ENCODE measurements at regions not wholly inside any gene's neighbourhood (a gene's known extent, or its start where the extent isn't known, plus 50 kb on each side); places are given as distances from the start of the nearest gene placed in this dataset.

DNA sequence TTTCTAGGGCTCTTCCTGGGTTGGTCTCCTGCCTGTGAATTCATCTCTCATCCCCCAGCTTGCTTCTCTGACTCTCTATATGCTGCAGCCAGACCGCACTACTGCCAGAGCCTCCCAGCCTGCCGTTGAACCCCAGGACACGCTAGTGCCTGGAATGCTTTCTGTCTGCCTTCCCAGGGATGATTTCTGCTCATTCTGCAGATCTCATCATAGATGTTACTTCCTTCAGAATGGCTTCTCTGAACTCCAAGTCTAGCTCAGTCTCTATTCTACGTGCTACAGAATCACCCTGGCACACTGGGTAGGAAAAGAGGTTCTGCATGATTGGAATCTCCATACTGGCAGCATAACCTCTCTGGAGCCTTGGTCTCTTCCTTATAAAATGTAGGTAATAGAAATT is 94.8 kb upstream of the RAB12 start (continued):
- TF ChIP-seq, protein P1, sequence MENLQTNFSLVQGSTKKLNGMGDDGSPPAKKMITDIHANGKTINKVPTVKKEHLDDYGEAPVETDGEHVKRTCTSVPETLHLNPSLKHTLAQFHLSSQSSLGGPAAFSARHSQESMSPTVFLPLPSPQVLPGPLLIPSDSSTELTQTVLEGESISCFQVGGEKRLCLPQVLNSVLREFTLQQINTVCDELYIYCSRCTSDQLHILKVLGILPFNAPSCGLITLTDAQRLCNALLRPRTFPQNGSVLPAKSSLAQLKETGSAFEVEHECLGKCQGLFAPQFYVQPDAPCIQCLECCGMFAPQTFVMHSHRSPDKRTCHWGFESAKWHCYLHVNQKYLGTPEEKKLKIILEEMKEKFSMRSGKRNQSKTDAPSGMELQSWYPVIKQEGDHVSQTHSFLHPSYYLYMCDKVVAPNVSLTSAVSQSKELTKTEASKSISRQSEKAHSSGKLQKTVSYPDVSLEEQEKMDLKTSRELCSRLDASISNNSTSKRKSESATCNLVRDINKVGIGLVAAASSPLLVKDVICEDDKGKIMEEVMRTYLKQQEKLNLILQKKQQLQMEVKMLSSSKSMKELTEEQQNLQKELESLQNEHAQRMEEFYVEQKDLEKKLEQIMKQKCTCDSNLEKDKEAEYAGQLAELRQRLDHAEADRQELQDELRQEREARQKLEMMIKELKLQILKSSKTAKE (CRISPR knock-in tag; IDR thresholded peaks at IDR 0.05; ENCODE audit: borderline replicate concordance): no peak
- no peak for TF ChIP-seq MIER2 (CRISPR knock-in tag; IDR thresholded peaks at IDR 0.05)

DNA sequence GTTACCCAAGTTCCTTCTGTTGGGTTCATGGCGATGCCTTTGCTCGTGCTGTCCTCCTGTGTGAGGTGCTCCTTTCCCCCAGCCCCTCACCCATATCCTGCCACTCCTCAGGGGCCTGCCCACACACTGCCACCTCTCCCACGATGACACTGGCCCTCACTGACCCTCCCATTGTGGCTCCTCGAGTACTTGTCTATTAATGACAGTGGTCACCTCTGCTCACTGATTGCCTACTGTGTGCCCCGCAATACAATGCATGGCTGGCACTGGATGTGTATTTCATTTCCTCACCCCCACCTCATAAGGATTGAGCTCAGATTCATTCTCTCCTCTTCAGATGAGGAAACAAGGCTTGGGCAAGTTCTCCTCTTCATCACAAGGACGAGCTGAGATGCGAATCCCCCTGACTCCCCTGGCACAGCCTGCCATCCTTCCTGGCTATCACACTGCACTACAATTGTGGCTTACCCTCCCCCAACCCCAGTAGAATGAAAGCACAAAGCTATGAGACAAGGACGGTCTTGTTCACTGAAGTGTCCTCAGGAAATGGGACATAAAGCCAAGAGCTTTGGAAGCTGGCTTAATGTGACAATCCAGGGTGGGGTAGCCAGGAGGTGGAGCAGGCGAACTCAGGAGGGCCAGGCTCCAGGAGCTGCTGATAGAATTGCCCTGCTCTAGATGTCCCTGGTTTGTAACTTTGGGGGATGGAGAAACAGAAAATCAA is 93.9 kb upstream of the RAB12 start:
- ATAC-seq (no peak), FAIRE-seq (no peak), DNase-seq (ENCODE audit: low spot score) (no peak)
- Histone ChIP-seq H3K4me3 (replicated peaks in 1 of 3; ENCODE audit: insufficient read depth in 1 of 3, low read depth in 2 of 3, low read length in 3 of 3) (no peak overlapping the region), H3K4me2 (ENCODE audit: low read depth, low read length) (no peak overlapping the region), H3K9ac (ENCODE audit: insufficient read depth, low read depth, low read length) (no peak overlapping the region), H3K27ac (ENCODE audit: extremely low read length, insufficient read depth, low read length) (no peak overlapping the region), H3K79me2 (ENCODE audit: insufficient read depth, low read length) (no peaks in the 10 kb centered on the region), H3K27me3 (ENCODE audit: control insufficient read depth in 1 of 2, insufficient read depth in 2 of 2, low read length in 2 of 2) (peaks cover 0 to 19% of the 10 kb centered on the region in 2 experiments; a peak in 3 of 5 replicates), H3K4me1 (ENCODE audit: insufficient read depth, low read length) (peaks cover 7% of the 10 kb centered on the region), H3K36me3 (replicated peaks in 1 of 2; ENCODE audit: control insufficient read depth in 1 of 2, insufficient read depth in 2 of 2, low read length in 2 of 2) (no peaks in the 10 kb centered on the region), H4K20me1 (ENCODE audit: insufficient read depth, low read length) (no peaks in the 10 kb centered on the region), H3K9me3 (ENCODE audit: low read length) (peaks cover under 1% of the 10 kb centered on the region; the same call in 1 of the 2 replicates), H2AFZ (ENCODE audit: low read length) (no peak overlapping the region)
- ChIA-PET CTCF (ENCODE audit: low intra/inter-chr PET ratio, low total read pairs) (no interaction called here), POLR2A (no interaction called here)
- in situ Hi-C loops (cut with HindIII; ENCODE audit: extremely low pct_ligation_motif_present, low pct_unique_long_range_greater_than_20kb) (no loop called here), intact Hi-C loops (cut with micrococcal nuclease; ENCODE audit: unreplicated experiment) (no loop called here)
- no peak for TF ChIP-seq NR1H2 (CRISPR knock-in tag; IDR thresholded peaks at IDR 0.05; ENCODE audit: borderline replicate concordance, low read depth)
- no TSS peak for BruUV-seq (replicated peaks)
- WGBS (ENCODE audit: low lambda C conversion rate): 15% methylated on average over 7 of the region's 9 CpGs

All from HepG2 (cell line).